GM12878 (cell line): ENCODE measurements at regions not wholly inside any gene's neighbourhood (a gene's known extent, or its start where the extent isn't known, plus 50 kb on each side); places are given as distances from the start of the nearest gene placed in this dataset.

Source experiments
- ATAC-seq: fragments of 200-7000 bp; cut with Tn5 transposase; 3 replicates; pipeline ENCODE4 v1.9.1; 2020; ENCODE audit warnings: mild to moderate bottlenecking, moderate library complexity
- BruUV-seq: library from RNA; stranded (reverse); fragments of 400-500 nt; replicated peaks from 2 replicates; lab custom pipeline; 2021; lab: Mats Ljungman, UMichigan
- CTCF ChIA-PET: fragments of 300-600 bp; sonication (Branson Sonifier 250); formaldehyde crosslinking; extraction: SDS; loops from one replicate; lab custom pipeline; 2021; ENCODE audit warnings: inconsistent platforms; lab: Yijun Ruan, JAX
- POLR2A ChIA-PET: fragments of 350-600 bp; formaldehyde crosslinking; extraction: SDS; loops from one replicate; lab custom pipeline; 2021; ENCODE audit warnings: inconsistent platforms; lab: Charles Lee
- RAD21 ChIA-PET: fragments of 300-600 bp; sonication (Branson Sonifier 250); formaldehyde crosslinking; loops from one replicate; lab custom pipeline; 2023; ENCODE audit warnings: antibody characterized with exemption; ENCODE audit not compliant: unreplicated experiment; lab: Charles Lee
- SMC1A ChIA-PET: fragments of 300-600 bp; sonication (Branson Sonifier 250); formaldehyde crosslinking; loops from one replicate; lab custom pipeline; 2023; ENCODE audit not compliant: unreplicated experiment, uncharacterized antibody; lab: Charles Lee
- DNase-seq: peaks from one replicate; pipeline ENCODE4 v3.0.0-alpha.2; 2011; ENCODE audit warnings: low read depth, low spot score
- FAIRE-seq: peaks from 3 replicates; lab custom pipeline; 2011; peaks lifted over from hg19 to GRCh38; lab: Jason Lieb, UNC
- H2AFZ ChIP-seq: 2 replicates; pipeline ENCODE4 v1.6.0; 2011; ENCODE audit warnings: low read depth, low read length, control low read depth; ENCODE audit not compliant: control insufficient read depth
- H3K27ac ChIP-seq: 2 replicates; pipeline ENCODE4 v1.5.1; 2011; ENCODE audit warnings: control low read depth; ENCODE audit not compliant: control insufficient read depth, insufficient read depth
- H3K27me3 ChIP-seq, 2 experiments: replicated peaks in 1 of 2; 2 replicates each; pipeline versions ENCODE4 v1.6.0 to v1.6.1; 2011; ENCODE audit warnings: low read length in 1 of 2; ENCODE audit not compliant: control insufficient read depth in 2 of 2, insufficient read depth in 2 of 2
- H3K36me3 ChIP-seq, 2 experiments: 2 replicates each; pipeline ENCODE4 v1.5.1; 2011; ENCODE audit warnings: low read length in 1 of 2; ENCODE audit not compliant: control insufficient read depth in 2 of 2, insufficient read depth in 2 of 2
- H3K4me1 ChIP-seq: 2 replicates; pipeline ENCODE4 v1.6.1; 2011; ENCODE audit warnings: mild to moderate bottlenecking, low read length, moderate library complexity, mixed read lengths; ENCODE audit not compliant: control insufficient read depth, insufficient read depth
- H3K4me2 ChIP-seq: 2 replicates; pipeline ENCODE4 v1.6.0; 2011; ENCODE audit warnings: control low read depth; ENCODE audit not compliant: control insufficient read depth, insufficient read depth
- H3K4me3 ChIP-seq: fragments of 200-600 bp; sonication (generic); 2 replicates; pipeline ENCODE4 v1.5.1; 2016
- H3K79me2 ChIP-seq: 2 replicates; pipeline ENCODE4 v1.6.0; 2011; ENCODE audit warnings: low read length; ENCODE audit not compliant: control insufficient read depth, insufficient read depth
- H3K9ac ChIP-seq: 2 replicates; pipeline ENCODE4 v1.8.0; 2011; ENCODE audit warnings: low read length, control low read depth, mixed read lengths; ENCODE audit not compliant: control insufficient read depth, insufficient read depth
- H3K9me3 ChIP-seq: replicated peaks from 3 replicates; pipeline ENCODE4 v1.5.1; 2011; ENCODE audit warnings: mild to moderate bottlenecking, low read length; ENCODE audit not compliant: control insufficient read depth, insufficient read depth
- H4K20me1 ChIP-seq: 2 replicates; pipeline ENCODE4 v1.6.0; 2011; ENCODE audit not compliant: control insufficient read depth, insufficient read depth
- E2F4 ChIP-seq: IDR thresholded peaks from 2 replicates; pipeline ENCODE4 v1.6.1; 2012; ENCODE audit warnings: low read depth, low read length, improper control_type of control experiment
- MYC ChIP-seq: IDR thresholded peaks from 2 replicates; pipeline ENCODE4 v1.6.1; 2011; ENCODE audit warnings: mild to moderate bottlenecking, low read length, moderate library complexity, inconsistent platforms; ENCODE audit not compliant: insufficient read depth, insufficient replicate concordance, insufficient read length, severe bottlenecking
- NFYB ChIP-seq: IDR thresholded peaks from 2 replicates; pipeline ENCODE4 v1.6.1; 2011; ENCODE audit warnings: low read depth, mild to moderate bottlenecking, low read length, improper control_type of control experiment, moderate library complexity; ENCODE audit not compliant: insufficient read depth
- PAX8 ChIP-seq: fragments of 450-650 bp; IDR thresholded peaks from 2 replicates; pipeline ENCODE4 v1.6.1; 2017; ENCODE audit warnings: mild to moderate bottlenecking, moderate library complexity
- PKNOX1 ChIP-seq: fragments of 450-650 bp; IDR thresholded peaks from 2 replicates; pipeline ENCODE4 v1.6.1; 2016; ENCODE audit warnings: mild to moderate bottlenecking
- SPI1 ChIP-seq: IDR thresholded peaks from 2 replicates; pipeline ENCODE4 v1.6.1; 2011; ENCODE audit warnings: low read depth, mild to moderate bottlenecking, low read length, moderate library complexity, borderline replicate concordance; ENCODE audit not compliant: insufficient read depth
- STAT3 ChIP-seq: IDR thresholded peaks from 2 replicates; pipeline ENCODE4 v1.6.1; 2011; ENCODE audit warnings: low read depth, low read length, improper control_type of control experiment
- ZNF217 ChIP-seq: fragments of 450-650 bp; IDR thresholded peaks from 2 replicates; pipeline ENCODE4 v1.6.1; 2017; ENCODE audit warnings: antibody characterized with exemption, mild to moderate bottlenecking
- WGBS: methylation state at CpG from one replicate; pipeline ENCODE4 v1.1.6; 2016; ENCODE audit warnings: low lambda C conversion rate; ENCODE audit not compliant: insufficient replicate concordance, insufficient coverage; ENCODE audit errors: missing lambda C conversion rate; 5-methylcytosine and 5-hydroxymethylcytosine counted together
- in situ Hi-C: fragments of 300-500 bp; cut with MboI; formaldehyde crosslinking; loops from 9 replicates; pipeline ENCODE4 v1.14.3; 2018; ENCODE audit warnings: mixed read lengths
- intact Hi-C: fragments of 100-400 bp; cut with micrococcal nuclease; formaldehyde crosslinking; loops from one replicate; pipeline ENCODE4 v1.14.2; 2022; ENCODE audit not compliant: unreplicated experiment

- TF ChIP-seq NFYB, result no peak
- no peak for TF ChIP-seq E2F4
- TF ChIP-seq PAX8, result no peak
Observed at GRCh38 chrX:113982766-113983165, 601.1 kb upstream of the HTR2C start (continued).

GRCh38 chrX:113980953-113981352 lies 602.9 kb upstream of the HTR2C start:
- intact Hi-C loops (no loop called here), in situ Hi-C loops (no loop called here)
- H3K27me3 ChIP-seq, result no peaks in the 10 kb centered on the region
- WGBS, result 47% methylated on average over 2 of the region's 2 CpGs
- TF ChIP-seq ZNF217 (no peak), STAT3 (no peak), PKNOX1 (no peak), MYC (no peak), SPI1 (peak; percentile 48; the same call in 1 of the 2 replicates)
- BruUV-seq, result no TSS peak
- H3K4me2 ChIP-seq, result no peak overlapping the region
- no peak for ATAC-seq
- DNase-seq, result no peak
- no peak overlapping the region for H3K9ac ChIP-seq
- no peak overlapping the region for H2AFZ ChIP-seq
- SMC1A ChIA-PET, result no interaction called here
- no peaks in the 10 kb centered on the region for H4K20me1 ChIP-seq
- no peaks in the 10 kb centered on the region for H3K9me3 ChIP-seq
- CTCF ChIA-PET, result no interaction called here
- RAD21 ChIA-PET, result no interaction called here
- no peaks in the 10 kb centered on the region for H3K4me1 ChIP-seq
- POLR2A ChIA-PET, result no interaction called here
- H3K79me2 ChIP-seq, result no peaks in the 10 kb centered on the region
- no peak for FAIRE-seq
- H3K4me3 ChIP-seq, result no peak overlapping the region
- no peaks in the 10 kb centered on the region for H3K36me3 ChIP-seq
- no peak overlapping the region for H3K27ac ChIP-seq
